Neural crest cell (in vitro differentiated cells): ENCODE measurements at regions not wholly inside any gene's neighbourhood (a gene's known extent, or its start where the extent isn't known, plus 50 kb on each side); places are given as distances from the start of the nearest gene placed in this dataset.

ENCODE experiments used
- DNase-seq: peaks from one replicate; pipeline ENCODE4 v3.0.0; 2021; ENCODE audit warnings: low read depth, mixed read lengths, low spot score
- H3K27ac Mint-ChIP-seq: one replicate; pipeline ENCODE4 v1.8.0; 2021; ENCODE audit warnings: mild to moderate bottlenecking, mixed read lengths; ENCODE audit not compliant: unreplicated experiment
- H3K27me3 Mint-ChIP-seq: 2 replicates; pipeline ENCODE4 v1.8.0; 2021; ENCODE audit warnings: low read depth, mild to moderate bottlenecking, mixed read lengths
- H3K36me3 Mint-ChIP-seq: 2 replicates; pipeline ENCODE4 v1.8.0; 2021; ENCODE audit warnings: low read depth, mild to moderate bottlenecking, mixed read lengths
- H3K4me1 Mint-ChIP-seq: 2 replicates; pipeline ENCODE4 v1.8.0; 2021; ENCODE audit warnings: mixed read lengths
- H3K4me3 Mint-ChIP-seq: one replicate; pipeline ENCODE4 v1.8.0; 2021; ENCODE audit warnings: mild to moderate bottlenecking, mixed read lengths
- H3K9me3 Mint-ChIP-seq: 2 replicates; pipeline ENCODE4 v1.8.0; 2021; ENCODE audit warnings: mixed read lengths
- CTCF ChIP-seq: fragments of 200-600 bp; sonication (generic); conservative IDR thresholded peaks from 2 replicates; pipeline ENCODE4 v1.5.0; 2021; ENCODE audit warnings: antibody characterized with exemption, mild to moderate bottlenecking

- Mint-ChIP-seq H3K4me3 (no peak overlapping the region), H3K4me1 (no peaks in the 10 kb centered on the region), H3K9me3 (no peaks in the 10 kb centered on the region), H3K36me3 (no peaks in the 10 kb centered on the region), H3K27ac (no peak overlapping the region), H3K27me3 (peaks cover 4% of the 10 kb centered on the region)
- TF ChIP-seq CTCF: no peak
- DNase-seq: no peak
These were observed 51.4 kb upstream of the LSM6 start for GRCh38 chr4:146124023-146124680.

DNA sequence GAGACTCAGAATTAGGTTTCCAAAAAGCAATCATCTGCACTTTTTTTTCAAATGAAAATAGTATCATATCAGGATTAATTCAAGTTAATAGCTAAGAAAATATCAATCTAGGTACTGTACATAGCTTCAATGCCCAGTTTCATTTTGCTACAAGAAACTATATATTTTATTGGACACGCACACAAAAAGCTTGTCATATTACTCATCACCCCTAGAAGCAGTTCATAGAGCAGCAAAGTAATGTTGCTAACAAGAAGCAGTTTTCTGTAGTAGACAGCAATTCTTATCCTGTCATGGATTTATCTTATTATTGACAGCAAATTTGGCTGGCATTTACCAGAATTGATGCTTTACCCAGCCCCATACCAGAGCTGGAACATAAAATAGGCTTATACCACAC is 52.3 kb upstream of the LSM6 start:
- no peak overlapping the region for H3K4me3 Mint-ChIP-seq
- no peaks in the 10 kb centered on the region for H3K4me1 Mint-ChIP-seq
- H3K27ac Mint-ChIP-seq: no peak overlapping the region
- peaks cover 4% of the 10 kb centered on the region for H3K27me3 Mint-ChIP-seq
- no peak for TF ChIP-seq CTCF
- no peaks in the 10 kb centered on the region for H3K36me3 Mint-ChIP-seq
- no peak for DNase-seq
- no peaks in the 10 kb centered on the region for H3K9me3 Mint-ChIP-seq

DNA sequence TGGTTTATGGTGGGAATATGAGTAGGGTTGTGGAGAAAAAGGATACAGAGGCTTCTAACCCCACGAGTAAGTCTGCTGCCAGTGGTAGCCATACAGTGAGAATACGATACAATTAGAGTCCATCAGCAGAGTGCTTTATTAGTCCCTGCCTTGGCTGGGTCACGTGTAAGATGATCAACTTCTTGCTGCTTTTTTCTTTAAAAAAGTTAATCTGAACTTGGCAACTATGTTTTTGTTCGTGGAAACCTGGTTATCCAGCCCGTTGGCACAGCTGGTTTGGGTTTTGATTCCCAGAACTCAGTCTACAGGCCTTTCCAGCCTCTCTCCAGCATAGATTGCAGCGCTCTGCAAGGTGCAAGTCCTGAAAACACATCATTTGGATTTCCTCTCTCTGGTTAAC is 53.1 kb upstream of the LSM6 start:
- H3K27me3 Mint-ChIP-seq: peaks cover 4% of the 10 kb centered on the region
- H3K4me3 Mint-ChIP-seq: no peak overlapping the region
- DNase-seq: no peak
- no peak for TF ChIP-seq CTCF
- peaks cover 5% of the 10 kb centered on the region for H3K9me3 Mint-ChIP-seq
- no peak overlapping the region for H3K27ac Mint-ChIP-seq
- H3K36me3 Mint-ChIP-seq: no peaks in the 10 kb centered on the region
- H3K4me1 Mint-ChIP-seq: no peaks in the 10 kb centered on the region

- H3K4me1 Mint-ChIP-seq: no peaks in the 10 kb centered on the region
- peaks cover 7% of the 10 kb centered on the region for H3K9me3 Mint-ChIP-seq
- no peaks in the 10 kb centered on the region for H3K36me3 Mint-ChIP-seq
- TF ChIP-seq CTCF: no peak
- H3K4me3 Mint-ChIP-seq: no peak overlapping the region
- peaks cover 4% of the 10 kb centered on the region for H3K27me3 Mint-ChIP-seq
- no peak for DNase-seq
- no peak overlapping the region for H3K27ac Mint-ChIP-seq
These were observed 53.8 kb upstream of the LSM6 start for GRCh38 chr4:146121757-146122156.

- Mint-ChIP-seq H3K4me1 (no peaks in the 10 kb centered on the region), H3K27ac (no peak overlapping the region), H3K9me3 (peaks cover 7% of the 10 kb centered on the region), H3K36me3 (no peaks in the 10 kb centered on the region), H3K27me3 (peaks cover 4% of the 10 kb centered on the region), H3K4me3 (no peak overlapping the region)
- no peak for DNase-seq
- no peak for TF ChIP-seq CTCF
These were observed 55.6 kb upstream of the LSM6 start for GRCh38 chr4:146119845-146120404.
